HG03457 (cell line): ENCODE measurements at regions not wholly inside any gene's neighbourhood (a gene's known extent, or its start where the extent isn't known, plus 50 kb on each side); places are given as distances from the start of the nearest gene placed in this dataset.

Source experiments
- ATAC-seq: cut with Tn5 transposase; IDR thresholded peaks from one replicate; pipeline ENCODE4 v1.9.1; 2021; ENCODE audit warnings: moderate number of reproducible peaks; ENCODE audit not compliant: unreplicated experiment

DNA sequence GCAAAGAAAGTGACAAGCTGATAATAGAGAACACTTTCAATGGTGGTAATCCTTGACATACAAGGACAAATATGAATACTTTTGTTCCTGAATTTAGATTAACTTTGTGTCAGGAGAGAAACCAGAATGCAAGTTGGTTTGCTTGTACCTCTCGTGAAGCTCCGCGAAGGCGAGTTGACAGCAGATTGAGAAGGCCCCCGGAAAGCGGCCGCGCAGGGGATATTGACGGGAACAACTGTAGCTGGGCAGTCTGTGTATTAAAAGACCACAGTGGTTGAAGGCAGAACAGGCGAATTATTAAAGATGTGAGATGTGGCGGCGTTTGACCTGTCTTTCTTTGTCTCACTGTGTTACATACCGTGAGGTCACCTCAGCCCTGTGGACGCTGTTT, 175.8 kb upstream of the RALGAPA2 start:
- ATAC-seq: no peak

DNA sequence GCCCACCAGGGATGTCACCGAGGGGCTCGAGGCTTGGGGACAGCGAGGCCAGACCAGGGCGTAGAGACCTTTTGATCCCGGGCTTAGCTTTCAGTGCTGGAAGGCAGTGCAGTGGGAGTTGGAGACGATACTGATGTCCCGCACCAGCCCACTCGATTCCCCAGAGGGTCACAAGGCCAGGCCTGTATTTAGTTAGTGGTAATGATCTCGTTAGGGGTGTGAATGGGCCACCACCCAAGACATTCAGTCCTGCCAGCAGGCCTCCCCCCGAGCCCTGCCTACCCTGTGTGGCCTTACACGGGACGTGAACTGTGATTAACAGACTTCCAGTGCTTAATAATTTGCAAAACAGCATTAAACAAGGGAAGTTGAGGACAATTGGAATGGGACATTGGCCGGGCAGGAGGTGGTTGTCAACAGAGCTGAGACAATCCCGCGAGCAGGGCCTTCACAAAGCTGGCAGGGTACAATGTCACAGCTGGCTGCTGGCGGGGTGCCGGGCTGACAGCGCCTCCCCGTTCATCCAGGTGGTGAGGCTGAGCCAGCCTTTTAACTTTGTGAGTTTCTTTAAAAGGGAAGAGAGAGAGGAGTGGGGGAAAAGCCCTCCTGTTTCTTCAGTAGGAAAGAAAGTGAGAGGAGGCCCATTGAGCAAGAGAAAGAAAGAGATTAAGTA, 175.3 kb upstream of the RALGAPA2 start:
- no peak for ATAC-seq

DNA sequence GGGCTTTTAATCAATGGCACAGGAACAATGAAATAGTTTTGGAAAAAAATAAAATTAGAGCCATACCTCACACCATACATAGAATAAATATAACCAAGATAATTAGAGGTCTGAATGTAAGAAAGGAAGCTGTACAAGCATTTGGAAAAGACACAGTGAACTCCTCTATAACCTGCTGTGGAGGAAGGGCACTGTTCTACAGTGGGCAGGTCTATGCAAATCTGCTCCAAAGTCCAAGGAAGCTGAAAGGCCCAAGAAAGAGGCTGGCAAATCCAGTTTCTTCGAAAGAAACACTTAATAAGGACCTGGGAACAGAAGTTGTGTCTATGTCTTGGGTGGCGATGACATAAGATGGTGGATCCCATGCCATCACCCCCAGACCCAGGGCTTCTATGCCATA, 169.4 kb upstream of the RALGAPA2 start:
- no peak for ATAC-seq

DNA sequence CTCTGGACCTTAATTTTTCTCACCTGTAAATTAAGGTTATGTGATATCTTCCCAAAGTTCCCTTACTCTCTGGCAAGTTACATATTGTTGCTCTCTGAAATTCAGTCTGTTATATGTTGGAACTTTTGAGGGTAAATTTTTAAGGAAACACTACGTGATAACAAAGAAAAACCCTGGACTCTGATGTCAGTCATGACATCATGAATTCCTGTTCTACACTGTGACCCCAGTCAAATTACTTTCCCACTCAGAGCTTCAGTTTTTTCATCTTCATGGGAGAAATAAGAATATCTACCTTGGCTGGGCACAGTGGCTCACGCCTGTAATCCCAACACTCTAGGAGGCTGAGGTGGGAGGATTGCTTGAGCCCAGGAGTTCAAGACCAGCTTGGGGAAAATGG, 164.6 kb upstream of the RALGAPA2 start:
- ATAC-seq: no peak

DNA sequence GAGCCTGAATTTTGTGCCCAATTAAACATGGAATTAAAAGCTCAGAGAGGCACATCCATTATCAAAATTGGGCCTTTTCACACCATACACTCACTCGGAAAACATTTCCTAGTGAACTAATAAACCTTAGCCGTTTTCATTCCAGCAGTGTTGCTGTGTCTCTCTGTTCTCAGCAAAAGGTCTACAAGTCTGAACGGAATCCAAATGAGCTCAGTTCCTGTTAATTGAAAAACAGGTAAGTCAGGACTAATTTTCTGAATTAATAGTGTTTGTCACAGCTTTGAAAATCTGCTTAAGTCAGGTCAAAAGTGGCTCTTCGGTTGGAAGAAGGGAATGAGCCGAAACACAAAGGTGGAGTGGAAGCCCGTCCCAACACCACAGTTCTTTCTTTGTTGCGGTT, 163.3 kb upstream of the RALGAPA2 start:
- no peak for ATAC-seq

DNA sequence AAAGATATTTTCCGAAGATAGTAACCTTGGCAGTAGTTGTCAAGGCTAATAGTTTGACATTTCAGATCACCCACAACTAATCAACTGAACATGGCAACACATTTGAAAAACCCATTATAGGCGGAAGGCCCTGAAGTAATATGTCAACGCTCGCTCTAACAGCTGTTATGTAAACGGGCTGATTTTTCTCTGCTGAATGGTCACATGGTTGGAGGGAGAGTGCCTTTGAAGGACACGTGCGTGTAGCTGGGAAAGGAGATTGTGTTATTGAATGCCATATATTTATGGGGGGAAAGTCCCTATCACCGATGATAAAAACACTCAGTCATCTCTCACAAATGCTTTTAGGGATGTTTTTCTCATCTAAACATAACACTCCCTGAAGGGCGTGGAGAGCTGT, 160.0 kb upstream of the RALGAPA2 start:
- no peak for ATAC-seq

DNA sequence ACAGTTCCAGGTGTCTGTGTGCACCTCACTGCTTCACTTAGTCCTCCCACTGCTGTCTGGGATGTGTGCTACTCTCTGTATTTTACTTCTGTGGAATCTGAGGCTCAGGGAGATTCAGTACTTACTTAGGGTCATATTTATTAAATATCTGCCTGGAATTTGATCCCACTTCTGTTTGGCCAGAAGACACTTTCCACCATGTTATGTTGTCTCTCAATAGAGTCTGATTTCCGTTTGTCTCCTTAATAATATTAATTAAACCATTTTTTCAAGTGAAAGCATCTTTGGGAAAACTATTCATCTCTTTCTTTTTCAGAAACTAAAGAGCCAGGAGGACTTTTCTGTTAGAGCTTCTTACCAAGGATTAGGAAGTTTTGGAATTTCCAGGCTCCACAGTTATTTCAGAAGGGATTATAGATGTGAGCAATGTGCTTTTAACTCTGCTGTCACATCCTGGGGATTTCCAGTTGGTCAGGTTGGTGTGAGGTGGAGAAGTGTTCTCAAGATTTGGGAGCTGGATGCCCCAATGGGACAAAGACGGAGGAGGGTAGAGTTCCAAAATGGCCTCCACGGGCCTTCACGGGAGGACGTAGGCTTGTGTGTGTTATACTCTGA, 156.8 kb upstream of the RALGAPA2 start:
- ATAC-seq: no peak

DNA sequence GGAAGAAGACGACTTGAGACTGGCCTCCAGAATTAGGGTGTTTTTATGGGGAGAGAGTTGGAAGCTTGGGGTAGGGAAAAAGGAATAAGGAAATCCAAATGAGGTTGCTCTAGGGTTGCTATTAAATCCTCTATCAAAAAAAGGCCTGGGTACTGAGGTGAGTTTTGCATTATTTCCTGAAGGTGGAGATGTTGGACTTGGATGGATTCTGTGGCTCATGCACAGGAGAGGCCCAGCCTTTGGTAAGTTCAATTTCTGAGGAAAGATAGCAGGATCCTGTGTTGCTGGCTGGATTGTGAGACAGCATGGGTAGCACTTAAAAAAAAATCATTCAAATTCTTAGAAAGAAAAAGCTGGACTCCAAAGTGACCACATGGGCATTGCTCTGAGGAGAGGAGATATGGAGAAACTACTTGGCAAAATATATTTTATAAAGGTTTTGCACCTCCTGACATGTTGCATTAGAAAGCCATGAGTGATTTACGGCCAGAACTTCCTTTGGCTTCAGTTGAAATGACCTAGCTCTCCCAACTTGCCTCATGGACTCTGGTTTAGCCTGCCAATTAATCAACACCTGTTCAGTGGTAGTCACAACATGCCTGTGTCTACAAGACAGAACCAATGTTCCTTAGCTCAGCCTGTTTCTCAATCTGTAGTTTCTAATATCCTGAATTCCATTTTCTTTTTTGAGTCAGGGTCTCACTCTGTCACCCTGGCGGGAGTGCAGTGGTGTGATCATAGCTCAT, 152.1 kb upstream of the RALGAPA2 start:
- no peak for ATAC-seq

DNA sequence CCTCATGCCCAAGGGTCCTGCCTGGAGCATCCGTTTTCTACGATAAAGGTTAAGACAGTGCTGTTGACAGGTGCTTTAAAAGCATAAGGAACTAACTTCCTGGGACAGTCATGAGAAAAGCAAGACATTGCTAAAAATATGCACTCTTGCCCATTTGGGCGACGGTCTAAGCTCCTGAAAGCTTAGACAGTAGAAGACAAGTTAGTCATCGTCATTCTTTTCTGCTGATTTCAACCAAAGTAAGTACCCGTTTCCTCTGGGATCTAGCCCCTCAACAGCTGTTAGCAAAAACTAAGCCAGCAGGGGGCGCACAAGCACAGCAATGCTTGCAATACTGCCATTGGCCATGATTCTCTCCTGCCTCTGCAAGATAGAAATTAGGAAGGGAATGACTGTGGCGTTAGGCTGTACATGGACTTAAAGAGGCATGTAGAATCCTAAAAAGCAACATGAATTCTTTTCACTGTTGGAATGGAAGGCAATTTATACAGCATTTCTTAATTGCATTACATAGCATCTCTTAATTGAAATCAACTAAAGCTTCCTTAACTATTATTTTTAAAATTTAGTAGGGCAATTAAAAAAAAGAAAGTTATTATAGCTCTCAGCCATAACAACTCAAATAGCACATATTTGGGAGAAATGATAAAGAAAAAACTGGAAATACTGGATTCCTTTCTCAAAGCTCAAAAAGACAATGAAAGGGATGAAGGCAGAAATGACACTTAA, 147.8 kb upstream of the RALGAPA2 start:
- ATAC-seq: peak; percentile 77

DNA sequence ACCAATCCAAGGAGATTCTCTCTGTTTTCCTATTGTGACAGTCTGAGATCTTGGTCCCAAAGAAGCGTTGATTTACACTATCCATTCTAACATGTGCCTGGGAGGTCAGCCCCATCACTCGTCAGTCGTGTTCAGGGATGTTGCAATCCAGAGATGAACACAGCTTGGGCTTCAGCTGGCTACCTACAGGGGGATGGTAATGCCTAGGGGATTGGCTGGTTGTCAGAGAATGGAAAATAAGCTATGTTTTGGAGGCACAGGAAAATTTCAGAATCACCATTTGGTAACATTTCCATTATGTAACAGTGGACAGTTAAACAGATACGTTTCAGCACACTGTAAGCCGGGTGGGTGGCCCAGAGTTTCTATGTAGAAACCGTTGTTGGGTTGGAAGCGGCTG, 147.1 kb upstream of the RALGAPA2 start:
- ATAC-seq: no peak

DNA sequence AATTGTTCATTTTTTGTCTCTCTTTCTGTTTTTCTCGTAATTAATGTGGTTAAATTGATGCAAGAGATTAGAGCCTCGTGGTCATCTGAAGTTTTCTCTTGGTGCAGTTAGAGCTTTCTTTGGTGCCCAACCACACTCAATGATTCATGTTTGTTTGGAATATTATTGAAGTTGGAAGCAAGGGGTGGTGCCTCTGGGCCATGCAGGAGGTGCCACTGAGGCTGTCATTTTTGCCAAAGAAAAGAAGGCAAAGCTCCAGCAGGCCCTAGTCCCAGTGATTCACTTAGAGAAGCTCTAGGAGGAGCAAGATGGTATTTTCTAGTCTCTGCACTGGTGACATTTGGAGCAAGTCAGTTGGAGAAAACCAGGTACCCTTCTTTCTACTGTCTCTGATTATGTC, 144.5 kb upstream of the RALGAPA2 start:
- ATAC-seq: no peak

DNA sequence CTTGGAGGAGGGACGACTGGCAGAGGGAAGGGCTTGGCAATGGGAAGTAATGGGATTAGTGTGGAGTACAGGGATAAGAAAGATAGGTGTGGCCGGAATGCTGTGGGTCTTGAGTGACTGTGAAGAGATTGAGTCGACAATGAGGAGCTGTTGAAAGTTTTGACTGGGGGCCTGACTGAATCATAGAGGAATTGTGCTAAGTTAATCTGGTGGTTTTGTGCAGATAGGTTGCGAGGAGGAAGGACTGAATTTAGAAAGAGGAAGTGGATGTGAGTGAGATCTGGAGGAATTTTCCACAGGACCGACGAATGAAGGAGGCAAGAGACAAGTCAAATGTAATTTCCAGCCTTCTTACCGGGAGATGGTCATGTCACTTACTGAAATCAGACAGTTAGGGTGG, 143.9 kb upstream of the RALGAPA2 start:
- ATAC-seq: no peak

DNA sequence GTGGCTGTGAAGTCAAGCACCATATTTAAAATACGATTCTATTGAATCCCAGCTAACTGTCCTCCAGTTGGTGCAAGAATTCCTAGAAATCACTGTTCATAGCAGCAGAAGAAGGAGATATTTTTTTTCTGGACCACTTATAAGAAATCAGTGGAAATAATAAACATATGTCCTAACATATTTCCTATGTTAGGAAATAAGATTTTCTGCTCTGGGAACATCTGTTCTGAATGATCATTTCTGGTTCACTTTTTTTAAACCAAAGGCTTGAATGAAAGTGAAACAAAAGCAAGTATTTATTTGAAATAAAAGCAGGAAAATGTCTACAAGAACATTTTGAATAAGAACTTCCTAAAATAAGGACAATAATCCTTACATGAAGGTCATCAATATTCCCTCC, 138.9 kb upstream of the RALGAPA2 start:
- ATAC-seq: no peak

DNA sequence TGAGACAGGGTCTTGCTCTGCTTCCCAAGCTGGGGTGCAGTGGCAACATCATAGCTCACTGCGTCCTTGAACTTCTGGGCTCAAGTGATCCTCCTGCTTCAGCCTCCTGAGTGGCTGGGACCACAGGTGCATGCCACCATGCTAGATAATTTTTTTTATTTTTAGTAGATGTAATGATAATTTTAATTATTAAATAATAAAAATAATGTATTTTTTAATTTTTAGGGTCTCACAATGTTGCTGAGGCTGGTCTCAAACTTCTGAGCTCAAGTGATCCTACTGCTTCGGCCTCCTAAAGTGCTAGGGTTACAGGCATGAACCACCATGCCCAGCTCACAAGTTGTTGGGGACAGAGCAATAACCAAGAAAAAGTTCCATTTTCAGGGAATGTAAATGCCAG, 138.0 kb upstream of the RALGAPA2 start:
- ATAC-seq: no peak

DNA sequence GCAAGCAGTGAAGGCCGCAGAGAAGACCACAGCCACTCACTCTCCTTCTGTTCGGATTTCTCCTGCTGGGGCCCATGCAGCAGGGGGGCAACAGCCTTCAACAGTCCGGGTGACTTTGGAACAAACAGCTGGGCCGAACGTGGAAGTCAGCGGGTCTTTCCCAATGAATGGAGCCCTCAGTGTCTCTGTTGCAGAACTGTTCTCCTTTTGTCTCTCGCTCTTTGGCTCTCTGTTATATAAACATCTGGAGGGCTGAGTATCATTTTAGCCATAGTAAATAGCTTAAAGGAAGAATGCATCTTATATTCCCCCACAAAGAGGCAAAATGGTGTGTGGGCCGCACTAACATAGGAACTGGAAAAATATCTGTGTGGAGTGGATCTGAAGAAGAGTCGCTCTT, 136.7 kb upstream of the RALGAPA2 start:
- ATAC-seq: no peak

DNA sequence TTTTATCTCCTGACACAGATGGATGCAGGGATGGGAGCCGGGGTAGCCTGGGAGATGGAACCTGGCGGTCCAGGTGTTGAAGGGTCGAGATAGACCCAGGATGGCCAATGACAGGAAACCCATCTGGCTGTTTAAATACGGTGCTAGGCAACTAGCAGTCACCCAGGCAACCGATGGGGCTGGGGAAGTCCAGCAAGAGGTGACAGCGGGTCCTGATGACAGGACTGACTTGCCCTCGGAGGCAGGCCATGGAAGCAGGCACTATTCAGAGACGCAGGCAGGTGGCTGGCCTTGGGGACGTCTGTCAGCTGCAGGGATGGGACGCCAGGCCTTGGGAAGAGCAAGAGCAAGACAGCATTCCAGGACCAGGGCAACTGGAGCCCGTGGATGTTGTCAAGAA, 135.4 kb upstream of the RALGAPA2 start:
- no peak for ATAC-seq

DNA sequence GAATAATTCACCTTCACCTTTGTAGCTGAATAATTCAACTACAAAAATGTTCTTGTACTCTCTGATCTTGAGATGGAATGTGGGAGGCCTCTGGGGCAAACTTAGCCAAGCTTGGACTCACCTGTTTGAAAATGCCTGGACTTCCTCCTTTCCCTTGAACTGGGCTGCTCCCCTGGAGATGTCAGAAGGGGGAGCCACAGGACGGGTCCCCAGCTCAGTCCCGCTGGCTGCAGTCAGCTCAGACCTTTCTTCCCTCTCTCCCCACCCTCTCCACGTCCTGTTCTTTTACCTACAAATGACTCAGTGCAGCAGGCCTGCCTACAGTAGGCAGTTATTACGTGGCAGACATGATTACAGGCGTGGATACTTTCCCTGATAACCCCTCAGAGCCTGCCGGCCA, 131.5 kb upstream of the RALGAPA2 start:
- ATAC-seq: no peak

DNA sequence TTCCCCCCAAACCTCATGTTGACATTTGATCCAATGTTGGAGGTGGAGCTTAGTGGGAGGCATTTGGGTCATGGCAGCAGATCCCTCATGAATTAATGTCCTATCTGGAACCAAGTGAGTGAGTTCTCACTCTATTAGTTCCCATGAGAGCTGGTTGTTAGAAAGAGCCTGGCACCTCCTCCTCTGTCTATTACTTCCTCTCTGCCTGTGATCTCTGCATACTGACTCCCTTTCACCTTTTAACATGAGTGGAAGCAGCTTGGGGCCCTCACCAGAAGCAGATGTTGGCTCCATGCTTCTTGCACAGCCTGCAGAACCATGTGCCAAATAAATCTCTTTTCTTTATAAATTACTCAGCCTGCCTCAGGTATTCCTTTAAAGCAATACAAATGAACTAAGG, 127.3 kb upstream of the RALGAPA2 start:
- no peak for ATAC-seq

DNA sequence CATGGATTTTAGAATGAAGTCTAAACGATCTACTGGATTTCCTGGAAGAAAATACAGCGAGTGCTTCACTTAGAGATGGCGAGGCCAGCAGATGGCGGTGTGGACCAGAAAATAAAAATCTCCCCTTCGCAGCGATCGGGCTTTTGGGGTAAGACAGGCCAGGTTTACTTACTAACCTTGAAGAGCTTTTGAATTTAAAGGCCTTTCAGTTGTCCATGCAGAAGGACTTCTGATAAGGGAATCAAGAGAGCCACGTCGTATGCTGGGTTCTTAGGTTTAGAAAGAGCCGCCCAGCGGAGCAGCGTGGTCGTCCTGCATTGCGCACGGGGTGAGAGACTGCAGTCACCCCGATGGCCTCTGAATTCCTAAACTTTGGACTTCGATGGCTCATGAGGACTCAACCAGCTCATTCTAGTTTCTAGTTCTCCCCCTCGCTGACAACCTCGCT, 125.2 kb upstream of the RALGAPA2 start:
- ATAC-seq: no peak

DNA sequence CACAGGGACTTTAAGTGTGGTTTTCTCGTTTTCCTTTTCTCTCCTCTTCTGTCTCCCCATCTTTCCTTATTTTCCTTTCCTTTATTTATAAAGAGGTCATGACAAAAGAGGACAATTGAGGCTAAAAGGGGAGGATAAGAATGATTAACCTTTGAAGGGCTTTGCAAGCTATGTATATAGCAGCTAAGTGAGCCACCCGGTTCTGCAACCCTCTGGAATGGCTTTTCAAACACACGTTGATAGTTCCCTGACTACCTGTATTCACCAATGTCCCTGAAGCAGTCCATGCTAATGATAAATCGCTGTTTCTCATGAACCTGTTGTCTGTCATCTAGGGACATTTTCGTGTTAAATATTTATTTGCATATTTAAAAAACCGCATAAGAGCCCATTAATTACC, 124.4 kb upstream of the RALGAPA2 start:
- no peak for ATAC-seq

DNA sequence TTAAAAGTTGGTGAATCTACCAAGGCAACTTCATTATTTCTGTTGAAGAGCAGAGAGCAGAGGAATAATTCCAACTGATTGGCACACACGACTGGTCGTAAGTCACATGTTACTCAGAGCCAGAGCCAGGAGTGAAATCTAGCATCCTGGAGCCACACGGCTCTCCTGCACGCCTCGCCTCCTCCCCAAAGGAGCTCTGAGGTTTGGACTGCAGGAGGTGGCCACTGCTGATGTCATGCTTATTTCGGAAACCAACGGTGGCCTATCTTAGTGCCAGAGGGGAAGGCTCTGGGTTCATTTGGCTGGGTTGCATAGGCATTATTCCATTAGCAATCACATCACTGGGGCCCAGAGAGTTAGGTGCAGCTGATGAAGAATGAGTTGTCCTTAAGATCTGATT, 123.5 kb upstream of the RALGAPA2 start:
- no peak for ATAC-seq

DNA sequence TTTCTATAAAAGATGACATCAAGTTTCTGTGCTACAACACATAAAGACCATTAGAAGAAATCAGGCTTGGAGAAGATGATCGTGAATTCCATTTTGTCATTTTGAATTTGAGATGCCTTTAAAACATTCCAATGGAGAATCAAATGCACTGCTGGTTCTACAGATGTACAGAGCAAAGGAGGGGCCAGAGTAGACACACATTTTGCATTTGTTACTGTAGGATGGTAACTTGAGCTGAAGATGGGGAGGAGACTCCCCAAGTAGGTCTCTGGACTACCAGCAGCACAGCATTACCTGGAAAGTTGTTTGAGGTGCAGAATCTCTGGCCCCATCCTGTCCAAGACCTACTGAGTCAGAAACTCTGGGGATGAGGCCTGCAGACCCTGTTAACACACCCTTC, 121.6 kb upstream of the RALGAPA2 start:
- ATAC-seq: no peak
